HG02763 (cell line): ENCODE measurements at regions not wholly inside any gene's neighbourhood (a gene's known extent, or its start where the extent isn't known, plus 50 kb on each side); places are given as distances from the start of the nearest gene placed in this dataset.
"Not testable (repeated sequence)": the region's sequence is repeated elsewhere in the genome, so short reads cannot be mapped to it uniquely, and the experiment has no call there.

Source experiments
- ATAC-seq: cut with Tn5 transposase; IDR thresholded peaks from one replicate; pipeline ENCODE4 v1.9.1; 2021; ENCODE audit warnings: mild to moderate bottlenecking, moderate library complexity; ENCODE audit not compliant: unreplicated experiment

- no peak for ATAC-seq
These were observed 58.6 kb upstream of the CNTNAP2 start for GRCh38 chr7:146057958-146058357.

GRCh38 chr7:146054909-146055308, 61.7 kb upstream of the CNTNAP2 start:
- no peak for ATAC-seq

GRCh38 chr7:146053492-146053891, 63.1 kb upstream of the CNTNAP2 start:
- ATAC-seq = no peak

- ATAC-seq = not testable (repeated sequence)
These were observed 73.3 kb upstream of the CNTNAP2 start for GRCh38 chr7:146043310-146043709.

- no peak for ATAC-seq
These were observed 88.3 kb upstream of the CNTNAP2 start for GRCh38 chr7:146028251-146028750.

GRCh38 chr7:146027243-146027642, 89.4 kb upstream of the CNTNAP2 start:
- ATAC-seq = no peak

GRCh38 chr7:146022776-146023175, 93.8 kb upstream of the CNTNAP2 start:
- ATAC-seq = no peak

GRCh38 chr7:146019041-146020004, 97.3 kb upstream of the CNTNAP2 start:
- ATAC-seq = not testable (repeated sequence)

GRCh38 chr7:146017366-146017765, 99.2 kb upstream of the CNTNAP2 start:
- ATAC-seq = not testable (repeated sequence)

GRCh38 chr7:146014154-146014553, 102.4 kb upstream of the CNTNAP2 start:
- ATAC-seq = not testable (repeated sequence)

- ATAC-seq = no peak
These were observed 108.3 kb upstream of the CNTNAP2 start for GRCh38 chr7:146008293-146008692.

- no peak for ATAC-seq
These were observed 111.8 kb upstream of the CNTNAP2 start for GRCh38 chr7:146004805-146005204.

GRCh38 chr7:146002431-146003078, 114.0 kb upstream of the CNTNAP2 start:
- ATAC-seq = peak; percentile 85

GRCh38 chr7:146002008-146002407, 114.6 kb upstream of the CNTNAP2 start:
- ATAC-seq = no peak

- ATAC-seq = no peak
These were observed 115.7 kb upstream of the CNTNAP2 start for GRCh38 chr7:146000882-146001281.

- no peak for ATAC-seq
These were observed 127.1 kb upstream of the CNTNAP2 start for GRCh38 chr7:145989469-145989868.

- no peak for ATAC-seq
These were observed 130.2 kb upstream of the CNTNAP2 start for GRCh38 chr7:145986248-145986874.

GRCh38 chr7:145978769-145979168, 137.8 kb upstream of the CNTNAP2 start:
- ATAC-seq = no peak

GRCh38 chr7:145959981-145960380, 156.6 kb upstream of the CNTNAP2 start:
- no peak for ATAC-seq

- no peak for ATAC-seq
These were observed 159.3 kb upstream of the CNTNAP2 start for GRCh38 chr7:145957160-145957890.

GRCh38 chr7:145951566-145951965, 165.0 kb upstream of the CNTNAP2 start:
- ATAC-seq = no peak
